GM12873 (cell line): ENCODE measurements at regions not wholly inside any gene's neighbourhood (a gene's known extent, or its start where the extent isn't known, plus 50 kb on each side); places are given as distances from the start of the nearest gene placed in this dataset.

ENCODE experiments used
- TF ChIP-seq, protein P1 (sequence below): IDR thresholded peaks from 2 replicates; pipeline ENCODE4 v1.5.1; 2012; ENCODE audit warnings: low read depth, mild to moderate bottlenecking, moderate library complexity, low read length, control low read depth; ENCODE audit not compliant: insufficient read depth; ENCODE audit errors: missing control alignments

DNA sequence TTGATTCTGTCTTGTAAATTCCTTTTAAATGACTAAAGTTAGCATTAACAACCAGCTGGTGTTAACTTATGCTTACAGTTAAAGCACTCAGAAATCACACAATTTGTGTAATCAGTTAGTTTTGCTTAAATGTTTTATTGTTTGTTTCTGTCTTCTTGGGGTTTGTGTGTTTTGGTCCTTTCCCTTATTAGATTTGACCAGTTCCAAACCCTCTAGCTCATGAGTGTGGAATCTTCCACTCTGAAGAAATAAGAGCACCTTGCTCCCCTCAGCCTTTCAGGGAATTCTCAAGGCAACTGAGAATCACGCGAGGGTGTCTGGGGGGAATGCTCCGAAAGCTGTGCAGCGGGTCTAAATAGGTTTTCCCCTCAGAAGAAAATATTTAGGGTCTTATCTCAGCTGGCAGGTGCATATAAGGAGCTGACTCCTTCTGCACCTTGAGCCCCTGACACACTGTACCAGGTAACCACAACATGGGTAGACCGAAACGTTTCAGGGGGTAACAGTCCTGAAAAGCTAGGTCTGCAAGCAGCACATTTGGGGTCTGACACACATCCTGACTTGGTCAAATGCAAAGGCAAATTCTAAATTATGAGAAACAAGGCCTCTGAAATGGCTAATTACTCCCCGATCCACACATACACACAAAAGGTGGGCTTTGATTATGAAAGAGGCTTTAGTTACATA lies 188.1 kb upstream of the ETV3 start:
- TF ChIP-seq, protein P1, sequence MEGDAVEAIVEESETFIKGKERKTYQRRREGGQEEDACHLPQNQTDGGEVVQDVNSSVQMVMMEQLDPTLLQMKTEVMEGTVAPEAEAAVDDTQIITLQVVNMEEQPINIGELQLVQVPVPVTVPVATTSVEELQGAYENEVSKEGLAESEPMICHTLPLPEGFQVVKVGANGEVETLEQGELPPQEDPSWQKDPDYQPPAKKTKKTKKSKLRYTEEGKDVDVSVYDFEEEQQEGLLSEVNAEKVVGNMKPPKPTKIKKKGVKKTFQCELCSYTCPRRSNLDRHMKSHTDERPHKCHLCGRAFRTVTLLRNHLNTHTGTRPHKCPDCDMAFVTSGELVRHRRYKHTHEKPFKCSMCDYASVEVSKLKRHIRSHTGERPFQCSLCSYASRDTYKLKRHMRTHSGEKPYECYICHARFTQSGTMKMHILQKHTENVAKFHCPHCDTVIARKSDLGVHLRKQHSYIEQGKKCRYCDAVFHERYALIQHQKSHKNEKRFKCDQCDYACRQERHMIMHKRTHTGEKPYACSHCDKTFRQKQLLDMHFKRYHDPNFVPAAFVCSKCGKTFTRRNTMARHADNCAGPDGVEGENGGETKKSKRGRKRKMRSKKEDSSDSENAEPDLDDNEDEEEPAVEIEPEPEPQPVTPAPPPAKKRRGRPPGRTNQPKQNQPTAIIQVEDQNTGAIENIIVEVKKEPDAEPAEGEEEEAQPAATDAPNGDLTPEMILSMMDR, result no peak

DNA sequence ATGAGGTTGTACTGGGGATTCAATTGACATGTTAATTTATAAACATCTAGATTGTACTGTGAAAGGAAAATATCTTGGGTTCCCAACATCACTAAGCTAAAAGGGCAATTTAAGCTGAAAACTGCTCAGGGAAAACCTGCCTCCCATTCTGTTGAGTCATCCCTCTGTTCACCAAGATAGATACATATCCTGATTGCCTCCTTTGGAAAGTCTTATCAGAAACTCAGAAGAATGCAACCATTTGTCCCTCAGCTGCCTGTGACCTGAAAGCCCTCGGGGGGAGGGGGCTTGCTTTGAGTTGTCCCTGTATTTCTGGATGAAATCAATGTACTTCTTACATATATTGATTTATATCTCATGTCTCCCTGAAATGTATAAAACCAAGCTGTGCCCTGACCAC lies 187.0 kb upstream of the ETV3 start:
- TF ChIP-seq, protein P1, result no peak

DNA sequence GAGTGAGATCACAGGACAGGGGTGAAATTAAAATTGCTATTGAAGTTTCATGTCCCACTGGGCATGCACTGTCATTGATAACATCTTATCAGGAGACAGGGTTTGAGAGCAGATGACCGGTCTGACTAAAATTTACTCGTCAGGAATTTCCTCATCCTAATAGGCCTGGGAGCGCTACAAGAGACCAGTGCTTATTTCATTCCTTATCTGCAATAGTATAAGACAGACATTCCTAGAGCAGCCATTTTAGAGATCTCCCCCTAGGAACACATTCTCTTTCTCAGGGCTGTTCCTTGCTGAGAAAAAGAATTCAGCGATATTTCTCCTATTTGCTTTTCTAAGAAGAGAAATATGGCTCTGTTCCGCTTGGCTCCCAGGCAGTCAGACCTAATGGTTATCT lies 181.4 kb upstream of the ETV3 start:
- TF ChIP-seq, protein P1, result no peak

DNA sequence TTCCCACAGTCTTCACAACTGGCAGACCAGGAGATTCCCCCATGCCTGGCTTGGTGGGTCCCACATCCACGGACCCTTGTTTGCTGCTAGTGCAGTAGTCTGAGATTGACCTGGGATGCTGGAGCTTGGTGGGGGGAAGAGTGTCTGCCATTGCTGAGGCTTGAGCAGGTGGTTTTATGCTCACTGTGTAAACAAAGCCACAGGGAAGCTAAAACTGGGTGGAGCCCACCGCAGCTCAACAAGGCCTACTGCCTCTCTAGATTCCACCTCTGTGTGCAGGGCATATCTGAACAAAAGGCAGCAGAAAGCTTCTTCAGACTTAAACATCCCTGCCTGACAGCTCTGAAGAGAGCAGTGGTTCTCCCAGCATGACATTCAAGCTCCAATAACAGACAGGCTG lies 177.3 kb upstream of the ETV3 start:
- TF ChIP-seq, protein P1, result no peak

DNA sequence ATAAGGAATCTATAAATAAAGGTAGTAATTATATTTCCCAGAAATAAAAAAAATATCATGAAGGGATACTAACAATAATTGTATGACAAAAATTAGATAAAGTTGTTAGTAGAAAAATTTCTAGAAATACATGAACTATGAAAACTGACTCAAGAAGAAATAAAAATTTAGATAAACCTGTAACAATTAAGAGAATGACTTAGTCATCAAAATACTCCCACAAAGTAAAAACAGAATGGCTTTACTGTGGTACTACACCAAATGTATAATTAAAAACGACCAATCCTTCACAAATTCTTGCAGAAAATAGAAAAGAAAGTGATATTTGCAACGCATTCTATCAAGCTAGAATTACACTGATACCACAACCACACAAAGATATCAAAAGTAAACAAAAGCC lies 176.2 kb upstream of the ETV3 start:
- TF ChIP-seq, protein P1, result no peak

DNA sequence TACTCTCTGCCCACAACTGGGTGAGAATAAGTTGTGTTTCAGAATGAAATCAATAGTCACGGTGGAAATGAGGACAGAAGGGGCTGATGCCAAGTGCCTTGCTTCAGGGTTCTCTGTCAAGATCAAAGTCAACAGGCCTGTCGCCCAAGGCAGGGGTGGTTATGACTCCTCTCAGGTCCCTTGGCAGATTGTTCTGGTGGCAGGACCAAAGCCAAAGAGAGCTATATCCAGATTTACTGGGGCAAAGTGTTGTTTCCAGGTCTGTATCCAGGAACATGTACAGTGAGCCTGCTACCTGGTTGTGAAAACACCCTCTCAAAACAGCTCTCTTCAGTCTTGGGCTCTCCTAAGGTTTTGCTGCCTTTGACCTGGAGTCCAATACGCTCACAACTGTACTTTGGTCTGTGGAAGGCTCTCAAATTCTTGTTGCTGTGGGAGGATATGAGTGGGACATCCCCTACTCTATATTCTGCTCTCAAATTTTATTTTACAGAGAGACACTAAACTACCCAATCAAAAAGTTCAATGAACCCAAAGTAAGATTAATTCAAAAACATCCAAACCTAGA lies 175.1 kb upstream of the ETV3 start:
- TF ChIP-seq, protein P1, result no peak

DNA sequence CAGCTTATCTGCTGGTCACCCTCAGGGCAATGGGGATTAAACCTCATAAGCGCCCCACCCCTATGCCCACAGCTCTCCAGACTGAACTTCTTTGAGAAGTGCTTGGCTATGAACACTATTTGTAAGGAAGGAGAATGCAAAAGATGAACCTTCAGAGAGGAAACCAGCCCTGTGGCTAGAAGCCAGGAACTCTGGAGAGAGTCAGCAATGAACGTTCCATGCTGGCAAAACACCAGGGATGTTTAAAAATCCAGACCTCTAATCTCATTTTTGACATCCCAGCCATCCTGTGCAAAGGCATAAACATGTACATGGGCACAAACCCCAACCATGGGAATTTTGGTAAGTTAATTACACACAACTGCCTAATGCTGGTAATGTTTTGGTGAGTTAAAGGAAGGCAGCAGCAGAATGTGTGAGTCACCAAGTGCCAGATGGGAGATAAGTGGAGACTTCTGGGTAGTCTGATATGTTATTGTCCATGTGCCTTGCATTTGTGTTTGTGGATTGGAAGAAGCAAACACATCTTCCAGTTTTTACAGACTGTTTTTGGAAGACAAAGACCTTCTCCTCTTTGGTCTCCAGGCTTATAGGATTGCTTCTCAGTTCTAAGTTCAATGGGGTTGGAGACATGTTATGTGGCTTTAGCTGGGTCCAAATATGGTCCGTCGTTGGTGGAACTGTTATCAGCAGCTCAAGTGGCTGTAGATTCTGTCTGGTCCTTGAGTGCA lies 174.1 kb upstream of the ETV3 start:
- TF ChIP-seq, protein P1, result no peak
